GM12875 (cell line): ENCODE measurements at regions not wholly inside any gene's neighbourhood (a gene's known extent, or its start where the extent isn't known, plus 50 kb on each side); places are given as distances from the start of the nearest gene placed in this dataset.

Source experiments
- H3K4me3 ChIP-seq: one replicate; pipeline ENCODE4 v1.5.1; 2011; ENCODE audit warnings: low read depth, low read length, control low read depth
- TF ChIP-seq, protein P1 (sequence below): IDR thresholded peaks from 2 replicates; pipeline ENCODE4 v1.5.1; 2011; ENCODE audit warnings: low read depth, mild to moderate bottlenecking, control low read depth, inconsistent platforms, low read length, moderate library complexity, borderline replicate concordance; ENCODE audit not compliant: insufficient read depth

DNA sequence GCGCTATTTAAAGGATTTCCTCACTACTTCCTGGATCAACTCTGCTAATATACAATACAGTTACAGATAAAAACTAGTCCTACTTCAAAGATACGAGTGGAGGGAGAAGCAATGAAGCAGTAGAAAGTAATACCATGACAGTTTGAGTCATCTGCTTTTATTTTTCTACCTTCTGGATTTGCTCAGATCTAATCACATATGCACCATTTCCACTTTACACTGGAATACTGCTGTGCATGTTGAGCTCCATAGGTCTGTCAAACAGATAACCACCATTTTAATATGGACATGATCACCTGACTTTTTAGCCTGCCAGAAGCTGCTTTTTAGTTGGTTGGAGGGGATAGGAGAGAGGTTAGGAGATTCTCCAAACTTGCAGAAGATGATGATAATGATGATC is 92.5 kb downstream of the MMUT start:
- TF ChIP-seq, protein P1, sequence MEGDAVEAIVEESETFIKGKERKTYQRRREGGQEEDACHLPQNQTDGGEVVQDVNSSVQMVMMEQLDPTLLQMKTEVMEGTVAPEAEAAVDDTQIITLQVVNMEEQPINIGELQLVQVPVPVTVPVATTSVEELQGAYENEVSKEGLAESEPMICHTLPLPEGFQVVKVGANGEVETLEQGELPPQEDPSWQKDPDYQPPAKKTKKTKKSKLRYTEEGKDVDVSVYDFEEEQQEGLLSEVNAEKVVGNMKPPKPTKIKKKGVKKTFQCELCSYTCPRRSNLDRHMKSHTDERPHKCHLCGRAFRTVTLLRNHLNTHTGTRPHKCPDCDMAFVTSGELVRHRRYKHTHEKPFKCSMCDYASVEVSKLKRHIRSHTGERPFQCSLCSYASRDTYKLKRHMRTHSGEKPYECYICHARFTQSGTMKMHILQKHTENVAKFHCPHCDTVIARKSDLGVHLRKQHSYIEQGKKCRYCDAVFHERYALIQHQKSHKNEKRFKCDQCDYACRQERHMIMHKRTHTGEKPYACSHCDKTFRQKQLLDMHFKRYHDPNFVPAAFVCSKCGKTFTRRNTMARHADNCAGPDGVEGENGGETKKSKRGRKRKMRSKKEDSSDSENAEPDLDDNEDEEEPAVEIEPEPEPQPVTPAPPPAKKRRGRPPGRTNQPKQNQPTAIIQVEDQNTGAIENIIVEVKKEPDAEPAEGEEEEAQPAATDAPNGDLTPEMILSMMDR, result no peak
- no peak overlapping the region for H3K4me3 ChIP-seq

DNA sequence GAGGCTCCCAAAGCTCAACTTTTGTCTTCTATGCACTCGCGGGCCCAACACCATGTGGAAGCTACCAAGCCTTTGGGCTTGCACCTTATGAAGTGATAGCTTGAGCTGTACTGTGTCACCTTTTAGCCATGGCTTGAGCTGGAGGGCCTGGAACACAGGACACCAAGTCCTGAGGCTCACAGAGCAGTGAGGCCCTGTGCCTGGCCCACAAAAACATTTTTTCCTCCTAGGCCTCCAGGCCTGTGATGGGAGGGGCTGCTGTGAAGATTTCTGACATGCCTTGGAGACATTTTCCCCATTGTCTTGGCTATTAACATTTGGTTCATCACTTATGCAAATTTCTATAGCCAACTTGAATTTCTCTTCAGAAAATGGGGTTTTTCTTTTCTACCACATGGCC is 96.5 kb downstream of the MMUT start:
- no peak overlapping the region for H3K4me3 ChIP-seq
- TF ChIP-seq, protein P1, result no peak

DNA sequence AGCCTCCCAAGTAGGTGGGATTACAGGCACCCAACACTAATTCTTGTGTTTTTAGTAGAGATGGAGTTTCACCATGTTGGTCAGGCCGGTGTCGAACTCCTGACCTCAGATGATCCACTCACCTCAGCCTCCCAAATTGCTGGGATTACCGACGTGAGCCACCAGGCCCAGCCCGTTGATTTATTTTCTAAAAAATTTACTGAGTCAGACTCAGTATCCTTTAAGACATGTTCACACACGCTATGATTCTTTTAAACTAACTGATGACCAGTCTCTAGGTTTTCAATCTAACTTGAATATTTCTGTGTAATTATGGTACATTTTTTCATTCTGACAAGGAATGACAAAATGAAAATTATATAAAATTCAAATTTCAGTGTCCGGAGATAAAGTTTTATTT is 114.5 kb downstream of the MMUT start:
- TF ChIP-seq, protein P1, result no peak
- no peak overlapping the region for H3K4me3 ChIP-seq

DNA sequence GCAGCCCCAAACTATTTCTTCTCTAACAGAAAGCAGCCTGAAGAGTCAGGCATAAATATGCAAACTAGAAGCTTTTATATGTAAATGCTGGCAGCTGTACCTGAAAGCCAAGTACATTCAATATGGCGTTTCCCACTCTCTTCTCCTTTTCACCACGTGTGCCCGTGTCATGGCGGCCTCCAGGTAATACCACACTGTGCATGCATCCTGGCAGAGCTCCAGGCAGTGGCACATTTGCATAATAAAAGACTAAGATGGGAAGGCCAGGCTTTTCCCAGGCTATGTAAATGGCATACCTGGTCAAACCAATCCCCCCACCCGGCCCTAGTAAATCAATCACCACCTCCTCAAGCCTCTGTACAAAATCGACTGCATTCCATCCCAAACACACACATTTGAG is 120.6 kb downstream of the MMUT start:
- no peak overlapping the region for H3K4me3 ChIP-seq
- TF ChIP-seq, protein P1, result no peak

DNA sequence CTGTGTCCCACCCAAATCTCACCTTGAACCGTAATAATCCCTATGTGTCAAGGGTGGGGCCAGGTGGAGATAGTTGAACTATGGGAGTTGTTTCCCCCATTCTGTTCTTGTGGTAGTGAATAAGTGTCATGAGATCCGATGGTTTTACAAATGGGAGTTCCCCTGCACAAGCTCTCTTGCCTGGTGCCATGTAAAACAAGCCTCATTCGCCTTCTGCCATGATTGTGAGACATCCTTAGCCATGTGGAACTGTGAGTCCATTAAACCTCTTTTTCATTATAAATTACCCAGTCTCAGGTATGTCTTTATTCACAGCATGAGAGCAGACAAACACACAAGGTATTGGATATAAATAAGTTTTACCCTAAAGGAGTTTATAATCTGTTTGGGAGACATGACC is 121.2 kb downstream of the MMUT start:
- TF ChIP-seq, protein P1, result no peak
- H3K4me3 ChIP-seq, result no peak overlapping the region

DNA sequence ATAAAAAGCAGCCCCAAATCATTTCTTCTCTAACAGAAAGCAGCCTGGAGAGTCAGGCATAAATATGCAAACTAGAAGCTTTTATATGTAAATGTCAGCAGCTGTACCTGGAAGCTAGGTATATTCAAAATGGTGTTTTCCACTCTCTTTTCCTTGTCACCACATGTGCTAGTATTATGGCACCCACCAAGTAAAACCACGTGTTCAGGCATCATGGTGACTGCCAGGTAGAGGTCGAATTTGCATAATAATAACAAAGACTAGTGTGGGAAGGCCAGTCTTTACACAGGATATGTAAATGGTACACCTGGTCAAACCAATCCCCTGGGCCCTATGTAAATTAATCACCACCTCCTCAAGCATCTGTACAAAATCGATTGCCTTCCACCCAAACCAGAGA is 124.0 kb downstream of the MMUT start:
- TF ChIP-seq, protein P1, result no peak
- H3K4me3 ChIP-seq, result no peak overlapping the region

DNA sequence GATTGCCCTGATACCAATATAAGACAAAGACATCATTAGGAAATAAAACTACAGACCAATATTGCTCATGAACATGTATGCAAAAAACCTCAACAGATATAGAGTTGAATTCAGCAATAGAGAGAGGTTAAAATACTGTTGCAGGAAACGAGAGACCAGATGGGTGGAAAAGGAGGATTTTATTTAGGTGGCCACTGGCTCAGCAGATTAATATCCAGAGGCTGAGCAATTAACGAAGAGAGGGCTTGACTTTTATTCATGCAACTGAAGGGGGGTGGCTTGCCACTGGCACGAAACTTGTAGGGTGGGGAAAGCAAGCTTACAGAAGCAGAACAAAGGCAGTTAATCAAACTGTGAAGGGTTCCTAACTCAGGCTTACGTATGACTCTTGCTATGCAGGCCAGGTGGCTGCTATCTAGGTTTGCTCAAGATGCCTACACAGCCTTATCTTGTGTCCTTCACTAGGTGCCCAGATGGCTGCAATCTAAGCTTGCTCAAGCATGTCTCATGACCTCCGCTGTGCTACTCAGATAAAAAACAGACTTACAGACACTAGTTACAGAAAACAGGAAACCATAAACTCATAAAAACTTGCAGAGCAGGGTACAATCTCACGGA is 126.4 kb downstream of the MMUT start:
- TF ChIP-seq, protein P1, result no peak
- no peak overlapping the region for H3K4me3 ChIP-seq
